Loucy (cell line): ENCODE measurements at regions not wholly inside any gene's neighbourhood (a gene's known extent, or its start where the extent isn't known, plus 50 kb on each side); places are given as distances from the start of the nearest gene placed in this dataset.

Experiments used
- H2AFZ ChIP-seq: fragments of 200-600 bp; sonication (generic); 2 replicates; pipeline ENCODE4 v1.6.0; 2016; ENCODE audit warnings: antibody characterized with exemption, mild to moderate bottlenecking, low read length, moderate library complexity
- H3F3A ChIP-seq: fragments of 200-600 bp; 2 replicates; pipeline ENCODE4 v1.6.0; 2016; ENCODE audit warnings: antibody characterized with exemption, low read depth, mild to moderate bottlenecking
- H3K27me3 ChIP-seq: fragments of 200-600 bp; sonication (generic); 2 replicates; pipeline ENCODE4 v1.6.1; 2014; ENCODE audit warnings: low read length, mild to moderate bottlenecking; ENCODE audit not compliant: insufficient read depth, poor library complexity, severe bottlenecking
- H3K36me3 ChIP-seq: fragments of 200-600 bp; sonication (generic); 2 replicates; pipeline ENCODE4 v1.6.1; 2016; ENCODE audit warnings: low read length; ENCODE audit not compliant: insufficient read depth
- H3K4me1 ChIP-seq: fragments of 200-600 bp; sonication (generic); 2 replicates; pipeline ENCODE4 v1.5.1; 2014; ENCODE audit warnings: low read length, mild to moderate bottlenecking; ENCODE audit not compliant: insufficient read depth, poor library complexity, severe bottlenecking
- H3K4me2 ChIP-seq: fragments of 200-600 bp; sonication (generic); 2 replicates; pipeline ENCODE4 v1.6.0; 2014; ENCODE audit warnings: antibody characterized with exemption, low read length, low read depth, mild to moderate bottlenecking; ENCODE audit not compliant: poor library complexity, severe bottlenecking
- H3K4me3 ChIP-seq: fragments of 200-600 bp; sonication (generic); 2 replicates; pipeline ENCODE4 v1.5.1; 2014; ENCODE audit warnings: low read length, mild to moderate bottlenecking, mixed read lengths; ENCODE audit not compliant: poor library complexity, severe bottlenecking
- H3K79me2 ChIP-seq: fragments of 200-600 bp; sonication (generic); 2 replicates; pipeline ENCODE4 v1.6.1; 2014; ENCODE audit warnings: low read length; ENCODE audit not compliant: insufficient read depth
- H3K9ac ChIP-seq: fragments of 200-600 bp; sonication (generic); 2 replicates; pipeline ENCODE4 v1.6.0; 2014; ENCODE audit warnings: mild to moderate bottlenecking, low read depth, low read length, moderate library complexity; ENCODE audit not compliant: poor library complexity, severe bottlenecking
- H3K9me2 ChIP-seq: fragments of 200-600 bp; sonication (generic); replicated peaks from 2 replicates; pipeline ENCODE4 v1.6.1; 2016; ENCODE audit warnings: low read depth, low read length, mixed read lengths
- H3K9me3 ChIP-seq: fragments of 200-600 bp; sonication (generic); 2 replicates; pipeline ENCODE4 v1.6.1; 2014; ENCODE audit warnings: mild to moderate bottlenecking, antibody characterized with exemption, low read length, low read depth; ENCODE audit not compliant: insufficient read depth
- H4K20me1 ChIP-seq: fragments of 200-600 bp; sonication (generic); 2 replicates; pipeline ENCODE4 v1.6.0; 2014; ENCODE audit warnings: antibody characterized with exemption, low read length, mild to moderate bottlenecking; ENCODE audit not compliant: insufficient read depth, poor library complexity, severe bottlenecking
- EZH2phosphoT487 ChIP-seq: fragments of 200-600 bp; IDR thresholded peaks from 2 replicates; pipeline ENCODE4 v1.6.1; 2018; ENCODE audit warnings: antibody characterized with exemption, mild to moderate bottlenecking, moderate library complexity, borderline replicate concordance
- TF ChIP-seq, protein P1 (sequence below): fragments of 200-600 bp; sonication (generic); conservative IDR thresholded peaks from 2 replicates; pipeline ENCODE4 v1.5.1; 2014; ENCODE audit warnings: mild to moderate bottlenecking, antibody characterized with exemption, low read length

DNA sequence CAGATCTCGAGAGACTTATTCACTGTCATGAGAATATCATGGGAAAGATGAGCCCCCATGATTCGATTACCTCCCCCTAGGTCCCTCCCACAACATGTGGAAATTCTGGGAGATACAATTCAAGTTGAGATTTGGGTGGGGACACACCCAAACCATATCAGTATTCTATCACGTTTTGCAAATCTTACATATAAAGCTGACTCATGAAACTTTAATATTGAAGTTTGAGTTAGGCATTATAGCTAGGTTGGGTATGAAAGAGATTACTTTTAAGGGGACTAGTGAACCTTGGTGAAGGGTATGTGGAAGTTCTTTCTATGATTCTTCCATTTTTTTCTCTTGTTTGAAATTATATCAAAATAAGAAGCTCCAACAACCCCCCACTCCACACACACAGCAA, 117.7 kb upstream of the RASGRP1 start:
- Histone ChIP-seq H3K9me2 (no peaks in the 10 kb centered on the region), H3K9me3 (no peaks in the 10 kb centered on the region), H3F3A (no peaks in the 10 kb centered on the region; the same call in 1 of the 2 replicates), H3K27me3 (no peaks in the 10 kb centered on the region), H3K4me3 (no peak overlapping the region), H3K36me3 (no peaks in the 10 kb centered on the region), H3K9ac (peak overlapping the region; percentile 54), H3K79me2 (no peaks in the 10 kb centered on the region), H2AFZ (0 out of 2 replicates have a peak overlapping the region, but pooled peaks have one; percentile 26), H3K4me2 (peak overlapping the region; percentile 39), H3K4me1 (peaks cover 50% of the 10 kb centered on the region), H4K20me1 (no peaks in the 10 kb centered on the region)
- no peak for TF ChIP-seq EZH2phosphoT487
- TF ChIP-seq, protein P1, sequence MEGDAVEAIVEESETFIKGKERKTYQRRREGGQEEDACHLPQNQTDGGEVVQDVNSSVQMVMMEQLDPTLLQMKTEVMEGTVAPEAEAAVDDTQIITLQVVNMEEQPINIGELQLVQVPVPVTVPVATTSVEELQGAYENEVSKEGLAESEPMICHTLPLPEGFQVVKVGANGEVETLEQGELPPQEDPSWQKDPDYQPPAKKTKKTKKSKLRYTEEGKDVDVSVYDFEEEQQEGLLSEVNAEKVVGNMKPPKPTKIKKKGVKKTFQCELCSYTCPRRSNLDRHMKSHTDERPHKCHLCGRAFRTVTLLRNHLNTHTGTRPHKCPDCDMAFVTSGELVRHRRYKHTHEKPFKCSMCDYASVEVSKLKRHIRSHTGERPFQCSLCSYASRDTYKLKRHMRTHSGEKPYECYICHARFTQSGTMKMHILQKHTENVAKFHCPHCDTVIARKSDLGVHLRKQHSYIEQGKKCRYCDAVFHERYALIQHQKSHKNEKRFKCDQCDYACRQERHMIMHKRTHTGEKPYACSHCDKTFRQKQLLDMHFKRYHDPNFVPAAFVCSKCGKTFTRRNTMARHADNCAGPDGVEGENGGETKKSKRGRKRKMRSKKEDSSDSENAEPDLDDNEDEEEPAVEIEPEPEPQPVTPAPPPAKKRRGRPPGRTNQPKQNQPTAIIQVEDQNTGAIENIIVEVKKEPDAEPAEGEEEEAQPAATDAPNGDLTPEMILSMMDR: no peak

DNA sequence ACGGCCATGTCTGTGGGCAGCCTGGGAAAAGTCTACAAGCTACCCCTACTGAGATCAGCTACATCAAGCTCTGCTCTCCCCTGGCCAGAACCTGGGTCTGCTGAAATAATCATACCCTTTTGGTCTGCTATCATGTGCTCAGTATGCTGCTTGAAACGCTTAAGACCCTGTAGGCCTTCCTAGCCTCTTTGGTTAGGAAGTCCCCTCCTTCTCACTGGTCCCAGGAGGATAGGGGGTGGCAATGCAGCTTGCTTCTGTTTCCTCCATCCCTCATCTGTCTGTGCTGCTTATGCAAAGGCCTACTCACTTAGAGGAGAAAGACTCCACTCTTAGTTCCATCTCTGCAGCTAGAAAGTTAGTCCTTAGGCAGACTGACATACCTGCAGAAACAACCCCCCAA, 118.2 kb upstream of the RASGRP1 start:
- no peaks in the 10 kb centered on the region for H3K9me3 ChIP-seq
- peaks cover 55% of the 10 kb centered on the region for H3K4me1 ChIP-seq
- H2AFZ ChIP-seq: peak overlapping the region; percentile 26; the same call in 1 of the 2 replicates
- no peaks in the 10 kb centered on the region; the same call in 1 of the 2 replicates for H3F3A ChIP-seq
- H3K27me3 ChIP-seq: no peaks in the 10 kb centered on the region
- TF ChIP-seq, protein P1: no peak
- no peak for TF ChIP-seq EZH2phosphoT487
- H3K79me2 ChIP-seq: no peaks in the 10 kb centered on the region
- H3K36me3 ChIP-seq: no peaks in the 10 kb centered on the region
- H3K9me2 ChIP-seq: no peaks in the 10 kb centered on the region
- H4K20me1 ChIP-seq: no peaks in the 10 kb centered on the region
- H3K4me2 ChIP-seq: peak overlapping the region; percentile 39
- H3K4me3 ChIP-seq: no peak overlapping the region
- H3K9ac ChIP-seq: peak overlapping the region; percentile 54

DNA sequence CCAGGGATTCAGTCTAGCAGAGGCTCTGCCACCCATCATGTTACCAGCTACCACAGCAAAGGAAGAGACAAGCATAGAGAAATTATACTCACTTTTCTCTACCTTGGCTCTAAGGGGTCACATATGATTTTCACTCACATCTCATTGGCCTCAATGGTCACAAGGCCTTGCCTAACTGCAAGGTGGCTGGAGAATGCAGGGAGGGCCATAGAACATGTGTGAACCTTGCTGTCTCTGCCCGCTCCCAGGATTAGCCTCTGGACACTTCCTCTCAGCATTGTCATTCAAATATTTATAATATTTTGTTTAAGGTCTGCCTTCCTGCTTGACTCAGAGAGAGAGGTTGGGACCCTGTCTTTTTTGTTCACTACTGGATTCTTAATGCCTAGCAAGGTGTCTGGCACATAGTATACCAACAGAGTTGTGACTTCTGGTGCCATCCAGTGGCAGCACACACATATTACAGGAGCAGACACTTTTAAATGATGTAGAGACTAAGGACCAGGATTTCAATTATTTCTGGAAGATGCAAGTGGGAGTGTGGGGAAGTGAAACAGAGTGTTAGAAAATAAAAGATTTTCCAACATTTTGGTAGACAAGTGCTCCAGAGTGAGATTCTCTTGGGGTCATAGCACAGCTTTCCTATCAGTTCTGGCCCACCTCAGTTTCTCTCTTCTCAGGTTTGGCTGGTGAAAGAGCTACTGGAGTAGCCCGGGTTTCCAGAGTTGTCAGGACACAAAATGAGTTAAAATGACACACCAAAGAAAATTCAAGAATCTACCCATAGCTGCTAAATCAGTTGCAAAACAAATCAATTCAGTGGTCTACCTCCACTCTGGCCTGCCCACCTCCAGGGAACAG, 119.0 kb upstream of the RASGRP1 start:
- no peak overlapping the region for H3K4me3 ChIP-seq

More for the DNA sequence above, 119.0 kb upstream of the RASGRP1 start:
- H3K27me3 ChIP-seq: no peaks in the 10 kb centered on the region
- no peaks in the 10 kb centered on the region for H3K9me2 ChIP-seq
- TF ChIP-seq, protein P1: peak; percentile 95
- TF ChIP-seq EZH2phosphoT487: no peak
- no peaks in the 10 kb centered on the region for H3K9me3 ChIP-seq
- H3K79me2 ChIP-seq: no peaks in the 10 kb centered on the region
- H3K36me3 ChIP-seq: no peaks in the 10 kb centered on the region
- H2AFZ ChIP-seq: peak overlapping the region; percentile 26; the same call in 1 of the 2 replicates
- peak overlapping the region; percentile 39 for H3K4me2 ChIP-seq
- no peaks in the 10 kb centered on the region for H4K20me1 ChIP-seq
- peak overlapping the region; percentile 54 for H3K9ac ChIP-seq
- peaks cover 3% of the 10 kb centered on the region; the same call in 1 of the 2 replicates for H3F3A ChIP-seq
- H3K4me1 ChIP-seq: peaks cover 63% of the 10 kb centered on the region
